Myocyte (in vitro differentiated cells): ENCODE measurements at regions not wholly inside any gene's neighbourhood (a gene's known extent, or its start where the extent isn't known, plus 50 kb on each side); places are given as distances from the start of the nearest gene placed in this dataset.

ENCODE experiments used
- DNase-seq: peaks from one replicate; pipeline ENCODE4 v3.0.0-alpha.2; 2012; ENCODE audit warnings: low read depth

DNA sequence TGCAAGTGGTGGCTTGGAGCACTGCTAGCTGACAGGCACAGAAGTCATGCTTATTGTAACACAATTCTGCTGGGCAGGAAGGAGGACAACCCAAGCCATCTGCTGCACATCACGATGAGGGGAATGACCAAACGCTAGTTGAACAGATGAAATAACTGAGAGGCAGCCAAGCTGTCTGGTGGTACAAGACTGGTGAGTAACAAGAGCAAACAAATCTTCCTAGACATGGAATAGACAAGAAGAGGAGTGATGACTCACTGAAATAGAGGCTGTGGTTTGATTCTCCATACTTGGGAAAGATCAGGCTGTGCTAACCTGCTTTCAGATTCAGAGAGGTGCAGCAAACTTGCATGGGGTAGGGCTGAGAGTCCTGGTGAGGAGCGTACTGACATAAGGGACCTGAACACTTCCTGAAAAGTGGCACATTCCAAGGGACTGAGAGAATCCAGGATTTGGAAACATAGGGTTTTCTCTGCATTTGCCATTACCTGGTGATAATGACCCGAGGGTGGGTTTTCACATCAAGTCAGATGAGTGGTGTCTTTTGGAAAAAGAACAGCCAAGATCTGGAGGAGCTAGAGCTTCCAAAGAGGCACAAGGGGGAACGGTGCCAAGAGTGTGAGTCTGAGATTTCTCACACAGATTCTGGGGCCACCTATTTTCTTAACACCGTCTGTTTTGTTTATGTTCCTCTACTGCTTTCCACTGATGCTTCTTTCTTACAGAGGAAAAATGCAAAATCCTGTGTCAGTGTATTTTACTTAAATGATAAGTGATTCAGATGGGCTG, 60.0 kb downstream of the PRL start:
- DNase-seq = peak; percentile 96
